ENCODE measurements at regions not wholly inside any gene's neighbourhood (a gene's known extent, or its start where the extent isn't known, plus 50 kb on each side); places are given as distances from the start of the nearest gene placed in this dataset.

GRCh38 chr3:101081446-101081845, 88.2 kb upstream of the ABI3BP start:
- no peak for TF ChIP-seq CTCF (IDR thresholded peaks at IDR 0.05; ENCODE audit: low read depth, low read length)
- H3K4me3 ChIP-seq (replicated peaks in 1 of 2; ENCODE audit: low read depth in 2 of 2, low read length in 2 of 2): no peak overlapping the region
- DNase-seq (ENCODE audit: low read depth in 2 of 2): no peak

GRCh38 chr3:101077361-101078011, 84.3 kb upstream of the ABI3BP start:
- H3K4me3 ChIP-seq (replicated peaks in 1 of 2; ENCODE audit: low read depth in 2 of 2, low read length in 2 of 2): no peak overlapping the region
- DNase-seq (ENCODE audit: low read depth in 2 of 2): peak; percentile 71 to 78
- no peak for TF ChIP-seq CTCF (IDR thresholded peaks at IDR 0.05; ENCODE audit: low read depth, low read length)

GRCh38 chr3:101074518-101074917, 81.3 kb upstream of the ABI3BP start:
- TF ChIP-seq CTCF (IDR thresholded peaks at IDR 0.05; ENCODE audit: low read depth, low read length): no peak
- peak; percentile 31 to 67 for DNase-seq (ENCODE audit: low read depth in 2 of 2)
- no peak overlapping the region for H3K4me3 ChIP-seq (replicated peaks in 1 of 2; ENCODE audit: low read depth in 2 of 2, low read length in 2 of 2)

GRCh38 chr3:101072300-101072699, 79.1 kb upstream of the ABI3BP start:
- TF ChIP-seq CTCF (IDR thresholded peaks at IDR 0.05; ENCODE audit: low read depth, low read length): no peak
- no peak overlapping the region for H3K4me3 ChIP-seq (replicated peaks in 1 of 2; ENCODE audit: low read depth in 2 of 2, low read length in 2 of 2)
- peak; percentile 51 to 76 for DNase-seq (ENCODE audit: low read depth in 2 of 2)

- no peak for DNase-seq (ENCODE audit: low read depth in 2 of 2)
- TF ChIP-seq CTCF (IDR thresholded peaks at IDR 0.05; ENCODE audit: low read depth, low read length): no peak
- H3K4me3 ChIP-seq (replicated peaks in 1 of 2; ENCODE audit: low read depth in 2 of 2, low read length in 2 of 2): no peak overlapping the region
Measured at GRCh38 chr3:101070799-101071121, 77.5 kb upstream of the ABI3BP start.

GRCh38 chr3:101069901-101070798, 76.9 kb upstream of the ABI3BP start:
- no peak overlapping the region for H3K4me3 ChIP-seq (replicated peaks in 1 of 2; ENCODE audit: low read depth in 2 of 2, low read length in 2 of 2)
- peak; percentile 60 for TF ChIP-seq CTCF (IDR thresholded peaks at IDR 0.05; ENCODE audit: low read depth, low read length)
- DNase-seq (ENCODE audit: low read depth in 2 of 2): peak; percentile 15 to 56

All from cardiac fibroblast (primary cell).